Neural cell (in vitro differentiated cells): ENCODE measurements at regions not wholly inside any gene's neighbourhood (a gene's known extent, or its start where the extent isn't known, plus 50 kb on each side); places are given as distances from the start of the nearest gene placed in this dataset.
"Not testable (repeated sequence)": the region's sequence is repeated elsewhere in the genome, so short reads cannot be mapped to it uniquely, and the experiment has no call there.

ENCODE experiments used
- H2AFZ ChIP-seq: fragments of 200-600, 300-800 bp; sonication (generic), shearing (Covaris generic); 2 replicates; pipeline ENCODE4 v1.6.0; 2014; ENCODE audit warnings: low read depth, mild to moderate bottlenecking, antibody characterized with exemption, low read length, moderate library complexity
- H3F3A ChIP-seq: fragments of 200-600 bp; shearing (Covaris generic); 2 replicates; pipeline ENCODE4 v1.6.1; 2016; ENCODE audit warnings: mild to moderate bottlenecking, moderate library complexity, mixed read lengths, antibody characterized with exemption, low read length; ENCODE audit not compliant: insufficient read depth, poor library complexity, severe bottlenecking
- H3K27ac ChIP-seq: fragments of 200-600, 300-800 bp; sonication (generic), shearing (Covaris generic); 2 replicates; pipeline ENCODE4 v1.5.1; 2014; ENCODE audit warnings: mild to moderate bottlenecking, low read length, moderate library complexity
- H3K27me3 ChIP-seq: fragments of 300-800, 200-600 bp; sonication (generic), shearing (Covaris generic); 2 replicates; pipeline ENCODE4 v1.6.0; 2014; ENCODE audit warnings: mild to moderate bottlenecking, low read depth, low read length, moderate library complexity; ENCODE audit not compliant: insufficient read depth
- H3K36me3 ChIP-seq: fragments of 300-800, 200-600 bp; sonication (generic), shearing (Covaris generic); 2 replicates; pipeline ENCODE4 v1.5.1; 2014; ENCODE audit warnings: mild to moderate bottlenecking, antibody characterized with exemption, low read length, moderate library complexity; ENCODE audit not compliant: insufficient read depth
- H3K4me2 ChIP-seq: fragments of 300-800, 200-600 bp; sonication (generic), shearing (Covaris generic); 2 replicates; pipeline ENCODE4 v1.6.0; 2014; ENCODE audit warnings: mild to moderate bottlenecking, low read length
- H3K4me3 ChIP-seq: fragments of 300-800, 200-600 bp; sonication (generic), shearing (Covaris generic); 2 replicates; pipeline ENCODE4 v1.5.1; 2014; ENCODE audit warnings: mild to moderate bottlenecking, low read length, moderate library complexity
- H3K79me2 ChIP-seq: fragments of 200-600 bp; shearing (Covaris generic); replicated peaks from 2 replicates; pipeline ENCODE4 v1.6.0; 2014; ENCODE audit warnings: mild to moderate bottlenecking, low read length, moderate library complexity; ENCODE audit not compliant: insufficient read depth
- H3K9ac ChIP-seq: fragments of 300-800, 200-600 bp; sonication (generic), shearing (Covaris generic); 2 replicates; pipeline ENCODE4 v1.6.1; 2016; ENCODE audit warnings: mild to moderate bottlenecking, low read length, mixed read lengths
- H3K9me2 ChIP-seq: fragments of 200-600 bp; shearing (Covaris generic); 2 replicates; pipeline ENCODE4 v1.6.1; 2016; ENCODE audit warnings: mild to moderate bottlenecking, low read length, mixed read lengths; ENCODE audit not compliant: insufficient read depth
- H3K9me3 ChIP-seq: fragments of 200-600, 300-800 bp; sonication (generic), shearing (Covaris generic); 2 replicates; pipeline ENCODE4 v1.6.1; 2016; ENCODE audit warnings: mild to moderate bottlenecking, mixed run types, low read length, moderate library complexity, mixed read lengths
- H4K20me1 ChIP-seq: fragments of 200-600 bp; shearing (Covaris generic); 2 replicates; pipeline ENCODE4 v1.6.1; 2016; ENCODE audit warnings: mild to moderate bottlenecking, mixed run types; ENCODE audit not compliant: insufficient read depth
- CTCF ChIP-seq: fragments of 450-650 bp; IDR thresholded peaks from 2 replicates; pipeline ENCODE4 v1.5.1; 2014; ENCODE audit warnings: antibody characterized with exemption, mild to moderate bottlenecking, moderate library complexity; ENCODE audit not compliant: poor library complexity, severe bottlenecking
- EP300 ChIP-seq: fragments of 450-650 bp; conservative IDR thresholded peaks from 2 replicates; pipeline ENCODE4 v1.6.1; 2014; ENCODE audit warnings: antibody characterized with exemption, mild to moderate bottlenecking, moderate library complexity; ENCODE audit not compliant: poor library complexity, severe bottlenecking
- EZH2 ChIP-seq: fragments of 200-600, 300-800 bp; shearing (Covaris generic), sonication (generic); IDR thresholded peaks from 2 replicates; pipeline ENCODE4 v1.6.1; 2014; ENCODE audit warnings: antibody characterized with exemption, low read length, borderline replicate concordance, mild to moderate bottlenecking; ENCODE audit not compliant: insufficient read depth, poor library complexity, severe bottlenecking
- MXI1 ChIP-seq: fragments of 450-650 bp; conservative IDR thresholded peaks from 2 replicates; pipeline ENCODE4 v1.6.1; 2014; ENCODE audit warnings: antibody characterized with exemption, mild to moderate bottlenecking; ENCODE audit not compliant: poor library complexity, severe bottlenecking
- POLR2AphosphoS5 ChIP-seq: IDR thresholded peaks from 2 replicates; pipeline ENCODE4 v1.6.1; 2012
- RAD21 ChIP-seq: fragments of 450-650 bp; conservative IDR thresholded peaks from 2 replicates; pipeline ENCODE4 v1.6.1; 2014; ENCODE audit warnings: antibody characterized with exemption, mild to moderate bottlenecking, moderate library complexity
- REST ChIP-seq: IDR thresholded peaks from 2 replicates; pipeline ENCODE4 v1.6.1; 2012; ENCODE audit warnings: borderline replicate concordance
- SMC3 ChIP-seq: fragments of 450-650 bp; conservative IDR thresholded peaks from 2 replicates; pipeline ENCODE4 v1.6.1; 2014; ENCODE audit warnings: antibody characterized with exemption, mild to moderate bottlenecking, moderate library complexity; ENCODE audit not compliant: poor library complexity
- TAF1 ChIP-seq: IDR thresholded peaks from 2 replicates; pipeline ENCODE4 v1.6.1; 2012; ENCODE audit warnings: low read depth

GRCh38 chr6:71091956-71092355 lies 135.1 kb upstream of the B3GAT2 start:
- no peaks in the 10 kb centered on the region for H3F3A ChIP-seq
- no peak overlapping the region for H3K4me2 ChIP-seq
- H3K4me3 ChIP-seq, result no peak overlapping the region
- H2AFZ ChIP-seq, result no peak overlapping the region
- H3K27ac ChIP-seq, result peak overlapping the region; percentile 48
- H3K9me3 ChIP-seq, result no peaks in the 10 kb centered on the region
- H3K79me2 ChIP-seq, result no peaks in the 10 kb centered on the region
- H4K20me1 ChIP-seq, result no peaks in the 10 kb centered on the region
- H3K9me2 ChIP-seq, result no peaks in the 10 kb centered on the region
- no peaks in the 10 kb centered on the region for H3K27me3 ChIP-seq
- no peak overlapping the region for H3K9ac ChIP-seq
- H3K36me3 ChIP-seq, result no peaks in the 10 kb centered on the region
- TF ChIP-seq EP300 (no peak), TAF1 (no peak), MXI1 (no peak), SMC3 (no peak), POLR2AphosphoS5 (no peak), REST (no peak), CTCF (no peak), RAD21 (no peak), EZH2 (no peak)

GRCh38 chr6:71097264-71097663 lies 140.4 kb upstream of the B3GAT2 start:
- not testable (repeated sequence) for H3K79me2 ChIP-seq, H3K4me3 ChIP-seq, H3K27me3 ChIP-seq, H2AFZ ChIP-seq, H3F3A ChIP-seq, H3K4me2 ChIP-seq, H3K27ac ChIP-seq, H3K36me3 ChIP-seq, H3K9me2 ChIP-seq, H3K9me3 ChIP-seq, H3K9ac ChIP-seq, H4K20me1 ChIP-seq

- Histone ChIP-seq H3K27me3 (no peaks in the 10 kb centered on the region), H2AFZ (no peak overlapping the region), H3K36me3 (no peaks in the 10 kb centered on the region), H3K4me3 (no peak overlapping the region), H3F3A (no peaks in the 10 kb centered on the region), H4K20me1 (no peaks in the 10 kb centered on the region), H3K27ac (no peak overlapping the region), H3K9ac (no peak overlapping the region), H3K9me2 (no peaks in the 10 kb centered on the region), H3K9me3 (no peaks in the 10 kb centered on the region), H3K79me2 (no peaks in the 10 kb centered on the region), H3K4me2 (no peak overlapping the region)
- TF ChIP-seq CTCF (no peak), TAF1 (no peak), SMC3 (no peak), EZH2 (no peak), MXI1 (no peak), EP300 (no peak), REST (no peak), RAD21 (no peak)
Measured at GRCh38 chr6:71099649-71100048, 142.8 kb upstream of the B3GAT2 start.
